GM10266 (cell line): ENCODE measurements at regions not wholly inside any gene's neighbourhood (a gene's known extent, or its start where the extent isn't known, plus 50 kb on each side); places are given as distances from the start of the nearest gene placed in this dataset.

Experiments used
- DNase-seq: peaks from one replicate; pipeline ENCODE4 v3.0.0; 2012; ENCODE audit errors: extremely low spot score
- TF ChIP-seq, protein P1 (sequence below): IDR thresholded peaks from 2 replicates; pipeline ENCODE4 v1.5.1; 2012; ENCODE audit warnings: mild to moderate bottlenecking, low read depth; ENCODE audit not compliant: control insufficient read depth, insufficient read depth; ENCODE audit errors: missing control alignments

DNA sequence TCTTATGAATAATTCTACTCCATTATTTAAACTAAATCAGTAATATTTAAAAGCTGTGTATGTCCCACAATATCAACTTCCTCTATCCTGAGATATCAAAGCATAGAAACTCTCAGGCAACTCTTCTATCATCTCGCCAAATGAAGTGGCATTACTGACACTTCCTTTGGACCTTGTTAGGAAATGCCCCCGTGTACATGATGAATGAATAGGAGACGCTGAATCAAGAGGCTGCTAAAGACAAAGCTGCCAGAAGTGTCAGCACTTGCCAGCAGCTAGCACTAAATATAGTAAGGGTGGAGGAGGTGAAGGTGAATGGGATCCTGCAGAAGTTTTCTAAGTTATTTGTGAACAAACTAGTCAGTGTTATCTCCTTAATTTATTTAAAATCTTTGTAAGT, 99.5 kb upstream of the BLTP1 start:
- TF ChIP-seq, protein P1, sequence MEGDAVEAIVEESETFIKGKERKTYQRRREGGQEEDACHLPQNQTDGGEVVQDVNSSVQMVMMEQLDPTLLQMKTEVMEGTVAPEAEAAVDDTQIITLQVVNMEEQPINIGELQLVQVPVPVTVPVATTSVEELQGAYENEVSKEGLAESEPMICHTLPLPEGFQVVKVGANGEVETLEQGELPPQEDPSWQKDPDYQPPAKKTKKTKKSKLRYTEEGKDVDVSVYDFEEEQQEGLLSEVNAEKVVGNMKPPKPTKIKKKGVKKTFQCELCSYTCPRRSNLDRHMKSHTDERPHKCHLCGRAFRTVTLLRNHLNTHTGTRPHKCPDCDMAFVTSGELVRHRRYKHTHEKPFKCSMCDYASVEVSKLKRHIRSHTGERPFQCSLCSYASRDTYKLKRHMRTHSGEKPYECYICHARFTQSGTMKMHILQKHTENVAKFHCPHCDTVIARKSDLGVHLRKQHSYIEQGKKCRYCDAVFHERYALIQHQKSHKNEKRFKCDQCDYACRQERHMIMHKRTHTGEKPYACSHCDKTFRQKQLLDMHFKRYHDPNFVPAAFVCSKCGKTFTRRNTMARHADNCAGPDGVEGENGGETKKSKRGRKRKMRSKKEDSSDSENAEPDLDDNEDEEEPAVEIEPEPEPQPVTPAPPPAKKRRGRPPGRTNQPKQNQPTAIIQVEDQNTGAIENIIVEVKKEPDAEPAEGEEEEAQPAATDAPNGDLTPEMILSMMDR: no peak

DNA sequence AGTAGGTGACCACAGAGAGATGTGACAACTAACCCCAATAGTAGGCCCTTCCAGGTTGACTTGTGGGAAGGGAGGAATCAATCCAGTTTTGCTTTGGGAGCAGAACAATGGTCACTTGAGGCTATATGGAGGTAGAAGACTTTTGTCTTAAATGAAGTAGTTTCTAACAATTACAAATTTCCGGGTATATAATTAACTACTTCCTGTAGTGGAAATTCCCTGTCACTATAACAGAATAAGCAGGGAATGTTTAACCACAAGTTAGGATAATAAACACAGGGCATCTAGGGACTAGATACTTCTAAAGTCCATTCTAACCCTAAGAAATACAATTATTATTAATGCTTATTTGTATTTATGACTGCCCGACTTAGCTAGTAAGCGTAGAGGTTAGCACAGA, 99.0 kb upstream of the TRPC3 start:
- TF ChIP-seq, protein P1: no peak
- DNase-seq: no peak

More for the DNA sequence above, 99.5 kb upstream of the BLTP1 start:
- no peak for DNase-seq

DNA sequence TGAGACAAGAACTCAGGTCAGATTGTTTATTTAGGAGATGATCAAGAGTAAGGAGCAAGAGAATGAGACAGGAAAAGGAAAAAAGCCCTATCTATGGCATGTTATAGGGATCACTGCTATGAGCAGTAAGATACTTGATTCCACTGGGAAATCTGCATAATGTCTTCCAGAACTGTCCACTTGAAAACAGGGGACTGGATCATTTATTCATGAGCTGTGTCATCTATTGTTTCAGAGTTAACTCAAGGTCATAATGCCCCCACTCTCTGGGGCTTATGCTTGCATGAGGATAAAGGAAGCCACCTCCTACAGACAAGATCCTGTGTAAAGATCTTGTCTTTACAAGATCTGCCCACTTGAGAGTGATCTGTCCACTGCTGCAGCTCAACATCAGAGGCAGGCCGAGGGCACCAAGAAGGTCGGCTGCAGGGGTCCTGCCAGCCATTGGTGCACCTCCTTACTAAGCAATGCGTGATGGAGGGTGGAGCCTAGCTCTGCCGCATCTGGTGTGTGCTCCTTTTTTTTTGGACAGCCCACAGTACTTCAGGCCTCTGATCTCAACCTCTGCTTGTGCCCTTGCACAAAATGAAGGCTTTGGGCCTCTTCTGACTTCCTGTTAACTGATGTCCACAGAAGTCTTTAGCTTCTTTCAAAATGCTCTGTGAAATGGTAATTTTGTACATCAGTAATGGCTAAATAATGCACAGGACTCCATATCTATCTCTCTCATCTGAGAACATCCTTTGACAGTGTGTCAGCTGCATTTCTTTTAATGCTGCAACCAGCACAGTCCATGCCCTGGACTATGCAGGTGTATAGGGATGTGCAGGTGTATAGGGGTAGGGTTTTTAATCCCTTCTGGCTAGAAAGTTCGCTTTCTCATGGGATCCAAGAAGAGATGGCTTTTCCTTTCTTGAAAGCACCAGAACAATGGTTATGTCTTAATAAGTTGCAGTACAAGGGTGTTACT, 95.9 kb upstream of the TRPC3 start:
- DNase-seq: no peak
- TF ChIP-seq, protein P1: no peak

DNA sequence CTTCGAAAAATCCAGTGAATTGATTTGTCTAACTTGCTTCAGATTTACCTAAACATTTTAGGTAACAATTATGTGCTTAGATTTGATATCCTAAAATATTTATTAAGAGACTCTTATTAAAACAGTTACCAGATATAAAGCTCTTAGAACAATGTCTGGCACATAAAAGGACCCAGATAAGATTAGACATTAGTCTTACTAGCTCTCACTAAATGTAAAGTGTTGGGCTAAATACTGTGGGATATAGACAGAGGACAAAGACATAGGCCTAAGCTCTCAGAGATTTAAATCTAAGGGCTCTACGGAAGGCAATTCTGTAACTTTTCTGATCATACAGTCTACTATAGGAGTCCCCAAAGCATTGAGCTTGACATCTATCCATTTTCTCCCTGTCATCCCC, 94.4 kb upstream of the TRPC3 start:
- no peak for DNase-seq
- TF ChIP-seq, protein P1: no peak

DNA sequence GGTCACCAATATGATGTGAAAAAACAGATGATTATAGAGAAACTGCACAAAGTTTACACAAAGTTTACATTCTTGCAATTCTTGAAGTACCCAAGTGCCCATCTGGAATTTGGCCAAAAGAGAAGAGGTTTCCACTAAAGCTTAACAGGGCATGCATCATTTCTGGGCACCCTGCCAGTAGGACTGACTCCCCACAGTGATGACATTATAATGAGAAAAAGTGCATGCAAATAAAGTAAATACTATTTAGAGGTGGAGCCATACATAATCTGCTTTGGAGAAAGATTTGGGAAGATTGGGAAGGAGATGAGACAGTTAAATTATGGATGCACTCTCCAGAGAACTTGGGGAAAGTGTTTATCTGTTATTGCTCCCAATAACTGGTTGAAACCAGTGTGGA, 93.7 kb upstream of the TRPC3 start:
- DNase-seq: no peak
- TF ChIP-seq, protein P1: no peak

DNA sequence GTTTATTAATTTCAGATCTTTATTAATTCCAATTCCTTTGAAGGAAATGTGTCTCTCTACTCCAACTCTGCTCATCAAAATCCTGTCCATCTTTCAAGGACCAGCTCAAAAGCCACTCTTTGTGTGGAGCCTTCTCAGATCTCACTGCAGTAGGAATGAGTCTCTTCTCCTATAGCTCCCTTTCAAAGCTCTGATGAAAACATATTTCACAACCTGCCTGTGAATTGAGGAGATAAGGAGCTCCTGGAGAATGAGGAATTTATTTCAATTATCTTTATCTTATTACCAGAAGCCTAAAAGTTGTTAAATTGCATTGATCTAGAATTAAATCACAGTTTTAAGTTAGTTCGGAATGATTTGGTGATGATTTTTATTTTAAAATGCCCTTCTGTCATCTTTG, 92.6 kb upstream of the TRPC3 start:
- TF ChIP-seq, protein P1: no peak
- no peak for DNase-seq

DNA sequence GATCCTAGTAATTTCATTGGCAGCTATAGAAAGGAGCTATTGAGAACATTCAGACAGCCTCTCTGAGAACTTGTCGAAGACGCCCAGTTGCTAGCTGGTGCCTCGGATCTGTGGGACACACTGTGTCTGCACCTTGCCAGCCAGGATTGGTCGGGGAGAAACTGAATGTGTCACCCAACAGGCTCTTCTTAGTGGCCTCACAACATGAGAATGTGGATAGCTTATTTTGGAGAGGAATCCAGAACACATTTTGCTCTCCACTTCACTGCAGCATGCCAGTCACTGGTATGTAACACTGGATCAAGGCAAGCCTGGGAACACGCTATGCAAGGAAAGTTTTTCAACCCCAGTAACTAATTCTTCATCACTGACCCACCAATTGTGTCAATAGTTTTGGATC, 89.5 kb upstream of the TRPC3 start:
- DNase-seq: no peak
- TF ChIP-seq, protein P1: no peak
